Nucleus accumbens (tissue), 56 donors: ENCODE measurements at regions not wholly inside any gene's neighbourhood (a gene's known extent, or its start where the extent isn't known, plus 50 kb on each side); places are given as distances from the start of the nearest gene placed in this dataset.

Source experiments
- DNase-seq, 56 donors: peaks; one replicate each; lab custom pipeline; 2025; lab: John Stamatoyannopoulos, UW

DNA sequence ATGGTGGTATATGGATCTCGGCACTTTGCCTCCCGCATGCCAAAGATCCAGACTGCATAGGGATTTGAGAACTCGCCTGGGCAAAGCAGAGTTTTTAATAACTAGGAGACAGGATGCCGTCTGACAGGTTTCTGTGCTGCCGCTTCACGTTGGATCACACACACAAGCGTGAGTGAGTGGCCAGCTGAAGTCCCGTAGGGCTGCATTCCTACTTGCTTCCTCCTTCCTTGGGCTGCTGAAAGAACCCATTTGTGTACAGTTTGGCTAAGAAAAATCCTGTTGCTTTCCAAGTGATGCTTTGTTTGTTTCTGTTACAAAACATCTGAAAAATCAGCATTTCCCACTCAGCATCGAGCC, 604.3 kb upstream of the CFAP20DC start:
- peak in 2 of 56 donors; percentile 2 to 7 for DNase-seq

GRCh38 chr3:59653405-59654122, 603.7 kb upstream of the CFAP20DC start:
- DNase-seq, result no peak

- DNase-seq, result peak in 28 of 56 donors; percentile 0 to 55 (median 20)
These were observed 594.9 kb upstream of the CFAP20DC start for GRCh38 chr3:59644479-59645402.

DNA sequence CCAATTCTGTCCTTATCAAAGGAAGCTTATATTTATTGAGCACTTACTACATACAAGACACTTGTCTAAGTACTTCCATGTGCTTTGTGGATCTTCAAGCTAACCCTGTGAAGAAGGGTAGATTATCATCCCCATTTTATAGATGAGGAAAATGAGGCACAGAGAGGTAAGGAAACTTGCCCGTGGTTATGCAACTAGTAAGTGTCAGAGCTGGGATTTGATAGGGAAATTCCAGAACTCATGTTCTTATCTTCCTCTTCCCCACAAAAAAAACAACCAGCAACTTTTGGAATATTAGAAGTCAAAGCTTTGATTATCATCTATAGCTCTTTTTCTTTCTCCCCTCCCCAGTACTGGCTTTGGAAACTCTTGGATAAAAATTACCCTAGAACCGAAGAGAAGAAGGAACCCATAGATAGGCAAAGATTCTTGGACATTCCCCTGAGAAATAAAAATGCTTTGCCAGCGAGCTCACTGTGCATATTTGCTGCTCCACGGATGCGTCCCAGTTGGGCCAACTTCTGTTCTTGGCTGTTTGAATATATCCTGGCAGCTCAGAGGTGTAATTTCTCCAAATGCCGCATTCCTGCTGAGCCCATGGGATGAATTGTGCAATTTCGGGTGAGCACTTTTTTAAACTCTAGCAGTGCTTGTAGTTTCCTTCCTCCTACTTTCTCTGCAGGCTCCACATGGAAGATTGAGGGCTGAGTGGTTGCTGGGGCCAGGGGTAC, 591.5 kb upstream of the CFAP20DC start:
- no peak for DNase-seq

DNA sequence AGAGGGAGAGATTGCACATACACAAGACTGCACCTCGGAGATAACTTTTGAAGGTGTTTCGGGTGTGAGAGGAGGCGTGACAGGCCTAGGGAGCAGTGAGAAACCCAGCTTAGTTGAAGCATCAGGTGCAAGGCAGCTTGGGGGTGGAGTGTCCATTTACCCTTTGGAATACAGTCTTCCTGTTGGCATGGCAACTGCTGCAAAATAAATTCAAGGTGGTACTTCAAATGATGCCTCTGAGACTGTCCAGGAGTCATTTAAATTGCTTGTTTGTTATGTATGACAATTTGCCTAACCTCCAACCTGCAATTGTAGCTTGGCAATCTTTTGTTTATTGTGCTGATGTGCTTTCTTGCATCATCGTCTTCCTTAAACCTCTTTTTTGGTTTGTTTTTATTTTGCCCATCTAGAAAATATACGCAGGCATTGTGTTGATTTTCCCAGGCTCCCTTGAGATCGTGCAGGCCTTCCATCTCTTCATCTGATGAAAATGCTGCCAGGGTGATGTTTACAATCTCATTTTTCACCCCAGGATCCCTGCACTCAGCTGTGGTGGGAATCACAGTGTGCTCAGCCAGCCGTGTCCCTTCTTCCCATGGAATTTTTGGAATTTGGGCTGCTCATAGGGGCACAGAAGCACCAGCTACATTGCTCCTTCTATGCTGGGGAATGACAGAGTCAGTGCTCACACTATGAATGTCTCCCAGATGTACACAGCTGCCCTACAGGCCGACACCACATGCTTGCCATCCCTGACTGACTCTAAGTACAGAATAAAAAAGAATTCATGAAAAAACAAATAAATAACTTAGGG, 583.1 kb upstream of the CFAP20DC start:
- no peak for DNase-seq

DNA sequence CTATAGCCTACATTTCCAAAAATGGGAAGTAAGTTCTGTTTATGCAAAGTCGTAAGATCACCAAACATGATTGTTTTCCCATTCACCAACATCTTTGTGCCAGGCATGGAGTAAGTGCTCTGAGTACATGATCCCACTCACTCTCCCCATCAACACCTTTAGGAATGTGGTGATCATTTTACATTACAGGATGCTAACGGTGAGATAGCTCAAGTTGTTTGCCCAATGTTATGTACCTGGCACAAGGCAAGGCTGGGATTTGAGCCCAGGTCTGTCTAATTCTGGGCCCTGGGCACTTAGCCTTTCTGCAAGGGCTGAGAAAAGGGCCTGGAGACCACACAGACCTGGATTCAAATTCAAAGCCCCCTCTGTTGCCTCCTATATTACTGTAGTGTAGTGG, 581.7 kb upstream of the CFAP20DC start:
- no peak for DNase-seq

- DNase-seq, result no peak
These were observed 571.2 kb upstream of the CFAP20DC start for GRCh38 chr3:59621037-59621436.

DNA sequence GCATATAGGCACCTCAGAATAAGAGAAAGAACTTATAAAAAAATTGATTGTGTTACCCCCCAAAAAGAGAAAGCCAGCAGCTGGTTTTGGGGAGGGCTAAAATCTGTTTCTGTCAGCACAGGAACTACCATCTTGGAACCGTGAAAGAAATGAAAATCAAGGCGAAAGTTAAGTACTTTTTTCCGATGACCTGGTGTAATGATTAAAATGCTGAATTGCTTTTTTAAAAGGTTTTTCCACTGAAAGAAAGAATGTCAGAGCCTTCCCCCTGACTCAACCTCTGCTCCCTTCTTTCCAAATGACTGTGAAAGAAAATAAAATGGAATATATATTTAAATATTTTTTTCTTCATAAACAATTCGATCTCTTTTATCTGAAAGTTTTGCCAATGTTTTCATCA, 570.5 kb upstream of the CFAP20DC start:
- no peak for DNase-seq

- DNase-seq, result no peak
These were observed 562.6 kb upstream of the CFAP20DC start for GRCh38 chr3:59612444-59612715.

DNA sequence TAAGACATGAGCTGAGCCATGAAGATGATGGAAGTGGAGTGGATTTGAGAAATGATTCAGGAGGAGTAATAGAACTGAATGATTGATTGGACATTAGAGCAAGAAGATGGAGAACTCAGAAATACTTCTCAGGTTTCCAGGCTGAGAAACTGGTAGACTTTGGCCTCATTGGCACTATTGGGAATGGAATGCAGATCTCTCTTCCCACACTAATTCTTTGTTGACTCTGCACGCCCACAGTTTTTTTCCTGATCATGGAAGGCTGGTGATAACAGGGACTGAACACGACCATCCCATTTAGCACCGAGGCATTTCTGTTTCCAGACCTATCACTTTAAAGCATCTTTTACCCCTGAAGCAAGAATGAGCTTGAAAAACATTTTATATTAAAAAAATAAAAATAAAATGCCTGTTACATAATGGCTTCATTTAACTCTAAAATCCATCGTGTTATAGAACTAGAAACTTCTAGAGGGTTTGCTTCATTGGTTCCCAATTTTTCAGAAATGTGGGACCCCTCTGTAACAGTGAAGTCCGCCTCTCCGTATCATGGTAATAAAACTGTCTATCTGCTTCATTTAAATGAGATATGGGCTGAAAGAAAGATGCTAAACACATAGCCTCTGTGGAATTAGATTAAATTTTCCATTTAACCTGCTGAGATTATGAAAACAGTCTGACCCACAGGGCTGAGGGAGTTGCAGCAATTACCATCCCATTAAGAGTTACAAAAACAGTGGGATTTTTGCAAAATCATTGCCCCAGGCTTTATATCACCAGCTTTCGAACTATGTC, 562.0 kb upstream of the CFAP20DC start:
- DNase-seq, result no peak

DNA sequence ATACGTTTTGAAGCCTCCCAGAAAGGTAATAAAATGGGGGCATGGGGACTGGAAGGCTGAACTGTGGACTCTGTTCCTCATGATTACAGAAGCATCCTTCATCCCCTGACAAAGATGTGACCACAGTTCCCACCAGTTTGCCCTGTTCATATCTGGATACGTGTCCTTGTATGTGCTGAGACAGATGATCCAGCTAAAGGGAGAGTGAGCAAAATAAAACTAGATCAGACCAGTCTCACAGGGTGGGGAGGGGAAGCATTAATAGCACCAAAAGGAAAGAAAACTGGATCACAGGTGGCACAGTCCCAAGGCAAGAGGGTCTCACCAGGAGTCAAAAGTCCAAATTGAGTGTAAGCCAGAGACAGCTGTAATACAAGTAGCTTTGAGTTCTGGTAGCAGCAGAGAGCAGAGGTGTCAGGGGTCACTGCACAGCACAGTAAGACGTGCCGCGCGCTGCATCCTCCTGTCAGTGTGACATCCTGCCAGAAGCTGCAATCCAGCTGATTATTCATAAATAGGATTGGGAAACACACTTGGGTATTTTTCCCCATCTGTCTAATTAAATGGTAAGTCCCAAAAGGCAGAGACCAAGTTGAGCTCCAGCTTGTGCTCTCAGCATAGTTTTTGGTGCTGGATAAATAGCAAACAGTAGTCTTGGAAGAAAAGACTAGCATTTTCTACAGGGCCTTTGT, 560.0 kb upstream of the CFAP20DC start:
- DNase-seq, result peak in 1 of 56 donors; percentile 0

DNA sequence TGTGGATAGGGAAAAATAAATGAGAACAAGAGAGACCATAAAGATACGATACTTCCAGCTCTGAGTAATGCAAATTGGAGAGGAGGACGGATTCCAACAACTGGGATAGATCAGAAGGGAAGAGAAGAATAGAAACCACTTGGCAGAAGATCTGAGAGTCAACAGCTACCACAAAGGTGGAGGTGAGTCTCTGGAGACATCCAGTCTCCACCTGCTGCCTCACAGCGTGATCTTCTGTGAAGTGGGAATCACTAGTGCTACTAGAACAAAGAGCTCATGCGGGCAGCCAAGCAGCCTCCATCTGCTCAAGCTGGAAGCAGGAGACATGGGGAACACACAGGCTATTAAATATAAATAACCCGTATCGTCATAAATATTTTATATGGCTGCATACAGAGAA, 558.5 kb upstream of the CFAP20DC start:
- DNase-seq, result no peak

GRCh38 chr3:59607656-59608055, 557.8 kb upstream of the CFAP20DC start:
- peak in 3 of 56 donors; percentile 1 to 2 (median 2) for DNase-seq

DNA sequence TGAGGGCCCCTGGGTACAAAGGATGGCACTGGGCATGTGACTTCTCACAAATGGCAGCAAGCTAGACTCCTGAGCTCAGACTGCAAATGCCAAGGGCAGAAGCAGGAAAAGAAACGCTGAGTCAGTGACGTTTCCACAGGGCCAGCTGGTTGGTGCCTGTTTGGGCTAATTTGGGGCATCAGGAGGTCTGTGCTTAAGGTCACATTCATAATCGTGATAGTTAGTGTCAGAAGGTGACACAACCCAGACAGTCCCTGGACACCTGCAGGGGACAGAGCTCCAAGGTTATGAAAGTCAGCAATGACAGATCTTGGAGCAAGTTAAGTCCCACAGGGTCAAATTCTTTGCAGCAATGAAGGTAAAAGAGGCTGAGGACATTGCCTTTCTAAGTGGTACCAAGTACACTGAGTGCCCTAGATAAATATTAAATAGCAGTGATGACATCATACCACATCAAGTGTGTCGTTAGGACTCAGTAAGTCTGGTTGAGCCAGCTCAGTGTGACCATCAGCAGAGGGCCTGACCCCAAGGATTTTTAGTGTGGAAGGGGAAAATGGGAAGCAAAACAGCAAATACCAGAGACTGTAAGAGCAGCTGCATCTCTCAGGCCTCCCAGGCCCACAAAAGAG, 556.9 kb upstream of the CFAP20DC start:
- DNase-seq, result no peak

DNA sequence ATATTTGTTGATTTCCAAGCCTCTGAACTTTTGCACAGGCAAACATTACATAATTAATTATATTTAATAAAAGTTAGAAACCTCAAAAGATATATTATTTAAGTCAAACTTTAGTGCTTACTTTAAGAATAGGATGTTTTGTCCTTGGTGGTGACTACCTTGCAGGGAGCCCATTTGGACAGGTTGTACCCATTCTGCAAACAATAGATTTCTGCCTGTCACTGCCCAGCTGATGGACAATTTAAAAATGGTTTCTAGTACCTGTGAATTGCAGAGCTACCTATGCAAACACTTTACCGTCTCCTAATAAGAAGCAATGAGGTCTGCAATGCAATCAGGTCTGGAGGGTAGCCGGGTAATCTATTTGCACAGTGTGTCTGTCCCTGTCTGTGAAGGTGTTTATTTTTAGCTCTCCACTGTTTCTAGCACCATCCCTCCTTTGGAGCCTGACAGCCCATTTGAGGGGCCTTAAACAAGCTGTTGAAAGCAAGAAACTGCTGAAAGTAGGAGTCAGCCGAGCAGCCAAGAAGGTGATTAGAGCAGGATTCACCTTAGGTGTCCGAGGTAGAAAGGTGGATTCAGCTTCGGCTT, 556.2 kb upstream of the CFAP20DC start:
- no peak for DNase-seq

- no peak for DNase-seq
These were observed 555.5 kb upstream of the CFAP20DC start for GRCh38 chr3:59605318-59605717.

DNA sequence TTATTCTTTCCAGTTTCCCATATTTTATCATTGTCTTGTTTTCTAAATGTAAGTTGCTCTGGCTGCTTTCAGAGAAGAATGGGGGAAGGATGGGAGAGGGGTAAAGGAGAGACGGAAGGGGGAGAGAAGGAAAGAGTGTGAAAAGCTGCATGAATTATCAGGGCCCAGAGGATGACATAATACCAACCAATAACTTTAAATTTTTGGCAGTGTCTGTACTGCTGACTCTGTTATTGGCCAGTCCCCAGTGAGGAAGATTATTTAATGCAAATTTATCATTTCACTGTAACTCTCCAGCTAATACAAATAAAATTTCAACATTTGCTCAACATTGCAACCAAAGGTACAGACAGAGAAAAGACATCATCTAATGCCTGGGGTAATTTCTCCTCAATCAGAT, 551.7 kb upstream of the CFAP20DC start:
- DNase-seq, result no peak

DNA sequence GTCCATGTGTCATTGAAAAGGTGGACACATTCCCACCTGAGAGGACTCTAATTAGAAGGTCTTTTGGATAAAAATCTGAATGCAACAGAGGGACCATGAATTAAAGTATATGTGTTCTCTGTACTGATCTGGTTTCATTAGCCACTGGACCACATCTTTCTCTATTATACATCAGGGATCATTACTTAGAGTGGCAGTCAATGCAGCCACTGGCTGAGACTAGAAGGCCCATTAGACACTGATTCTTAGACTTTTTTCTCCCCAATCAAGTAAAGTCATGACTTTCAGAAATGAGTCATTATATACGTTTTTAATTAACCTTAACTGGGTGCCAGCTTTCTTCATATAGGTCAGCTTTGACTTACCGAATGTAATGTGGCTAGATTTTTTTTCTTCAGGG, 550.8 kb upstream of the CFAP20DC start:
- DNase-seq, result no peak
